Lung (tissue), 11 donors: ENCODE measurements at regions not wholly inside any gene's neighbourhood (a gene's known extent, or its start where the extent isn't known, plus 50 kb on each side); places are given as distances from the start of the nearest gene placed in this dataset.

ENCODE experiments used
- ATAC-seq: fragments of 200-7000 bp; cut with Tn5 transposase; one replicate; pipeline ENCODE4 v1.9.1; 2020; ENCODE audit warnings: moderate number of reproducible peaks; ENCODE audit not compliant: insufficient read depth, low FRiP score
- DNase-seq, 3 donors: peaks; one replicate each; pipeline ENCODE4 v3.0.0-alpha.2; 2013 to 2017
- H3K27ac ChIP-seq, 2 donors: one replicate each; pipeline ENCODE4 v1.5.1; 2013; ENCODE audit warnings: mild to moderate bottlenecking in 2 of 2, moderate library complexity in 2 of 2, control low read depth in 1 of 2, inconsistent platforms in 1 of 2, low read depth in 1 of 2, low read length in 1 of 2
- H3K27me3 ChIP-seq, 3 donors: one replicate each; pipeline ENCODE4 v1.5.1; 2013; ENCODE audit warnings: low read length in 2 of 3; ENCODE audit not compliant: control insufficient read depth in 3 of 3, insufficient read depth in 3 of 3
- H3K36me3 ChIP-seq, 4 donors: one replicate each; pipeline ENCODE4 v1.5.1; 2013; ENCODE audit warnings: low read length in 4 of 4, mild to moderate bottlenecking in 1 of 4, moderate library complexity in 1 of 4; ENCODE audit not compliant: control insufficient read depth in 4 of 4, insufficient read depth in 4 of 4
- H3K4me1 ChIP-seq, 5 donors: one replicate each; pipeline ENCODE4 v1.5.1; 2013; ENCODE audit warnings: low read length in 5 of 5, mild to moderate bottlenecking in 2 of 5, moderate library complexity in 1 of 5; ENCODE audit not compliant: control insufficient read depth in 5 of 5, insufficient read depth in 5 of 5
- H3K4me3 ChIP-seq: one replicate; pipeline ENCODE4 v1.5.1; 2013; ENCODE audit warnings: mild to moderate bottlenecking, control low read depth, moderate library complexity
- H3K9ac ChIP-seq, 2 donors: one replicate each; pipeline ENCODE4 v1.5.1; 2013; ENCODE audit warnings: low read length in 2 of 2, control low read depth in 1 of 2; ENCODE audit not compliant: insufficient read depth in 1 of 2
- H3K9me3 ChIP-seq, 4 donors: one replicate each; pipeline ENCODE4 v1.5.1; 2013; ENCODE audit warnings: low read length in 3 of 4, mild to moderate bottlenecking in 1 of 4, moderate library complexity in 1 of 4; ENCODE audit not compliant: control insufficient read depth in 4 of 4, insufficient read depth in 3 of 4
- CTCF ChIP-seq: IDR thresholded peaks from 2 replicates; pipeline ENCODE4 v1.5.1; 2012; ENCODE audit warnings: mild to moderate bottlenecking; ENCODE audit errors: control extremely low read depth, extremely low read depth
- WGBS, 2 donors: extraction: QIAGEN DNeasy Blood & Tissue Kit; methylation state at CpG; one replicate each; pipeline ENCODE4 v1.1.7; 2013; 5-methylcytosine and 5-hydroxymethylcytosine counted together
- donor health status: control.
- donor health status: control.
- donor health status: Bipolar disorder and iron deficiency.
- donor health status: healthy.
- donor health status: DM: yes; HTN: yes; CAD: no.

DNA sequence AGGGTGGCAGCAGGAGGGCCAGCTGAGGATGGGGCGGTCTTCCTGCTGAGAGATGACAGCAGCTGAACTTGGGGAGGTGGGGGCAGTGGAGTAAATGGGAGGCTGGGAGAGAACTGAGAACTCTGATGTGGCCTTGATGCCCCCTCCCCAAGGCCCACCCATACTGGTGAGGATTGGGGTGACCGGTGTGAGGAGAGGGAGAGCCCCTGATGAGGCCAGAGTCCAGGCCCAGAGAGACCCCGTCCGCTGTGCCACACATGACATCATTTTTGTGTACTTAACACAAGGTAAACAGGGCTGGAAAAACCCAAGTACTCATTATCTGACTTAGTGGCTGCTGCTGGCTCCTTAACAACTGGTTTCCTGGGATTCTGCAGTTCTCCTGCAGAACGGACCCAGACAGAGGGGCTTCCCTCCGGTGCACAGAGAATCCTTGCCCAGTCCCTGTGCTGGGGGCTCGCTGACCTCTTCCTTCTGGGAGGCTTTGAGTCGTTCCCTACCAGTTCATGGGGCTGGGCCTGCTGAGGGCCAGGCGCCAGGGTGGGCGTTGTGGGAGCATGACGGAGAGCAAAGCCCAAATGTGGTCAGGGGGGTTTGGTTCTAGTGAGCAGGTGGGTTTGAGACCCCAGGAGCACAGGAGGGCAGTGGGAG is 207.6 kb downstream of the RAB11FIP4 start:
- H3K36me3 ChIP-seq: no peaks in the 10 kb centered on the region
- WGBS, 2 donors: 77 to 84% methylated on average over 11 of the region's 11 CpGs
- no peak overlapping the region for H3K27ac ChIP-seq
- H3K4me3 ChIP-seq: no peak overlapping the region
- TF ChIP-seq CTCF: no peak
- no peaks in the 10 kb centered on the region for H3K27me3 ChIP-seq
- ATAC-seq: no peak
- peak in 1 of 3 donors; percentile 6 for DNase-seq
- H3K9ac ChIP-seq: no peak overlapping the region
- peaks cover 0 to 10% (median 0%) of the 10 kb centered on the region in 5 donors for H3K4me1 ChIP-seq
- H3K9me3 ChIP-seq: no peaks in the 10 kb centered on the region

- no peaks in the 10 kb centered on the region for H3K36me3 ChIP-seq
- WGBS, 2 donors: 75 to 76% methylated on average over 4 of the region's 4 CpGs
- ATAC-seq (no peak), DNase-seq (no peak)
- no peaks in the 10 kb centered on the region for H3K9me3 ChIP-seq
- no peak overlapping the region for H3K9ac ChIP-seq
- no peak overlapping the region for H3K27ac ChIP-seq
- TF ChIP-seq CTCF: no peak
- no peak overlapping the region for H3K4me3 ChIP-seq
- H3K27me3 ChIP-seq: no peaks in the 10 kb centered on the region
- H3K4me1 ChIP-seq: peaks cover 0 to 10% (median 0%) of the 10 kb centered on the region in 5 donors
Measured at GRCh38 chr17:31598399-31598782, 206.9 kb downstream of the RAB11FIP4 start.

DNA sequence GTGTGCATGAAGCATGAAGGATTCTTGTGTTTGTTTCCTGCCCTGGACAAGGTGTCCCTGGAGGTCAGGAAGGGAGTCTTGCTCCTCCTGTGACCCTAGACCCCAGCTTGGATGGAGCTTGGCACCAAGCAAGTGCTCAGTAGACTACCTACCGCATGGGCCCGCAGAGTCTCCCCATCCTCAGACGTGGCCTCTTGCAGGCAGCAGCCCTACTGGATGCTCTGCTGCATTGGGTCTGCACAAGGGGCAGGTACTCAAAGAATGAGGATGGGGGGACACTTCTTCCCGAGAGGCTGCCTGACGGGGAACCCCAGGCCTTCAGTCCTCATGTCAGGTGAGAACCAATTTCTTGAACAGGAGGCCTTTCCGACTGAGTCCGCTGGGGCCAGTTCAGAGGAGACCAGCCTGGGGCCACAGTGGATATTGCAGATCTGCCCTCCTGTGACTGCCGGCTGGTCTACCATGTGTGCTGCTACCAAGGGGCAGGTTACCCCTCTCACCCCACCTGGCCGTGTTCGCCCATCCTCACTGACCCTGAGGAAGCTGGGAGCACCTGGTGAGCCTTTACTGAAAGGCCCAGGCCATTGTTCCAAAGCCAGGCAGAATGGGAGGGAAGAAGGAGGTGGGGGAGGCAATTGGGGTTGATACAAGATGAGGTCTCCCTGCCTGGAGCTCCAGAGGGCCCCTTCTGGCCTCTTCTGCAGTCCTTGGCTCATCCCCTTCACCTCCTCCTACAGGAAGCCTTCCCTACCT is 206.3 kb downstream of the RAB11FIP4 start:
- no peak for TF ChIP-seq CTCF
- H3K9ac ChIP-seq: no peak overlapping the region
- no peaks in the 10 kb centered on the region for H3K27me3 ChIP-seq
- no peak overlapping the region for H3K4me3 ChIP-seq
- ATAC-seq (no peak), DNase-seq (no peak)
- no peaks in the 10 kb centered on the region for H3K9me3 ChIP-seq
- 95 to 96% methylated on average over 10 of the region's 10 CpGs for WGBS, 2 donors
- peaks cover 0 to 10% (median 0%) of the 10 kb centered on the region in 5 donors for H3K4me1 ChIP-seq
- no peaks in the 10 kb centered on the region for H3K36me3 ChIP-seq
- H3K27ac ChIP-seq: no peak overlapping the region
